CD4-positive, alpha-beta T cell treated with Interleukin-12 subunit alpha and Interleukin-12 subunit beta, for 1 hour (primary cell): ENCODE measurements at regions not wholly inside any gene's neighbourhood (a gene's known extent, or its start where the extent isn't known, plus 50 kb on each side); places are given as distances from the start of the nearest gene placed in this dataset.

ENCODE experiments used
- DNase-seq: peaks from one replicate; pipeline ENCODE4 v3.0.0-alpha.2; 2020

DNA sequence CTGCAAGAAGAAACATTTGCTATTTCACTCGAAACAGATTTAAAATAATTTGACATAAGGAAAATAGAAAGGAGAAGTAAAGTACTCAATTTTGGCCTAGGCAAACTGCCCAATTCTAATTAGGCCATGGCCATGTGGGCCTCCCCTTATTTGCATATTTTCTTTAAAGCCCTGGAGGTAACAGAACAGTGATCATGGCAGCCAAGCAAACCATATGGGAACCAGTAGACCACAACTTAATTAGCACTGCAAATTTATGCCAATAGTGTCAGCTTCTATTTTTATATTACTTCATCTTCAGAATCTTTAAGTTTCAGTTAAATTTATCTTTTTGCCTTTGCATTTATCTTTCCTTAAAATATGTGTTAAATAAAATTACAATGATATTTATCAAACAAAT is 63.3 kb upstream of the THSD7A start:
- no peak for DNase-seq

DNA sequence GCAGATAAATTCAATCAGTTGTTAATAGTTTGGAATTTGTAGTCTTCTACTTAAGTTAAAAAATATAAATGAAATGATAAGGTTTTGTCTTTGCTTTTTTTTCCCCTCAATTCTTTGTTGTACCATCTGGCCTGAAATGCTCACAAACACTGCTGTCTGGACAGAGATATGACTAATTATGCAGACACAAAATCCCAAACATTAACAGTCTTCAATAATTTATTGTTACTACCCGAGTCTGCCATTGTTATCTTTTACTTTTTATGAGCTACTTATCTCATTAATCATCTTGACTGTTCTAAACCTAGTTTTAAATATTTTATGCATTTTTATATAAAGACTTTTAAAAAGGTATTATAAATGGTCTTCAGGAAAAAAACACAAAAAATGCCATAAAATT is 64.7 kb upstream of the THSD7A start:
- DNase-seq: no peak

DNA sequence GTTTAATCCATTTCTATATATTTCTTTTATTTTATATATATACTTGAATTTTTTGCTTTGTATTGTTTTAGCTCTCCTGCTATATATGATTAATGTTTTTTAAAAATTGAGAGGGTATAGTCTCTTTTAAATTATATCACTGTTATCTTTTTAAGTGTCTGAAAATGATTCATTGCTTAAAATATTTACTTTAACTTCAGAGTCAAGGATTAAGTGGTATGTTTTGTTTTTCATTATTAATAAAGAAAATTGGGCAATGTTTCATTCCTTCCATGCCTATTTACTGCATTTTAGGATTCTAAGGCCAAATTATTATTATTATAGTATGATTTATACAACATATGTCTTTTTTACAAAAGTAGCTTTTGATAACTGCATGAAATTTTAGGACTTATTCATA is 67.2 kb upstream of the THSD7A start:
- DNase-seq: no peak

DNA sequence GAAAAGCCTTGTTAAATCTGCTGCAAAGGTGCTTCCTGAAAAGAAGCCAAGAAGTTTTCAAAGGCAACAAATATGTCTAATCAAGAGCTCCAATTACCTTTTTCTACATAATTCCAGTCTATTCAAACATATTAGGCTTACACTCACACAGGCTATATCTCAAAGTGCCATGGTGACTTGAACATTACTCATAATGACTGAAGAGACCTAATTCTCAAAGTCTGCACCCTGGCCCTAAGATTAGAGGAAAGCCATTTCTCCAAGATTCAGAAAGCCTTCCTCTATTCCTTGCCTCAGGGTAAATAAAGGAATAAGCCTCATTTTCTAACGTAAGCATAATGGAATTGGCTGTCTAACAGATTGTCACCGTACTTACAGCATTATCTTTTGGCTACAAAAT is 78.3 kb upstream of the THSD7A start:
- DNase-seq: no peak

DNA sequence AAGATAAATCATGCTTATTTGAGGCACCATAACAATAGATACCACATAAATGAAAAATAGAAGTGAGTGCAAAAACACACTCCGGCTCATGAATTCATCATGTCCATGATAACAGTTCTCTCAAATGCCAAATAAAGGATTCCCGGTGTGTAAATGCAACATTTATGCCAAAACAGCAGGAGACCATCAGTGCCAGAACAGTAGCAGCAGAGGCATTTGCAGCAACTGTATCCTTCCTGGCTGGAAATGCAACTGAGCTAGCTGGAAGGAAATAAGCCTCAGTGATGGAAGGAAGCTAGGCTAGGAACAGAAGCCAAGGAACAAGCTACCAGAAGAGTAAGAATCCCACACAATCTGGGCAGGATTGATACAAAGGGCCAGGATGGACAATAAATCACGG is 79.9 kb upstream of the THSD7A start:
- no peak for DNase-seq

DNA sequence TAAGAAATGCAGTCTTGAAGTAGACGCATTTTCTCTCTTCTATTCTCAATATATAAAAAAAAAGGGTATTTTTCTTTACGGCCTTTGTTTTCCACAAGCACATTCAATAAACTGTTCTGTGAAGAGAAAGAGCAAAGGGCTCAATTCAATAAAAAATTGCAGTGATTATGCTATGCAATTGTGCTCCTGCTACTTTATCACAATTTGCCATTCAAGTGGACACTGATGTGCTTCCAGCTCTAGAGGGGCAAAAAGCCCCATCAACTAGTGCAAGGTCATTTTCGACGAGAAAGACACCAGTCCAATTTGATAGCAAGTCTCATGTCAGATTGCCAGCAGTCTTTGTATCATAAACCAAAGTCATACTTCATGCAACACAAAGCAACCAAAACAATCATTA is 82.6 kb upstream of the THSD7A start:
- DNase-seq: no peak

DNA sequence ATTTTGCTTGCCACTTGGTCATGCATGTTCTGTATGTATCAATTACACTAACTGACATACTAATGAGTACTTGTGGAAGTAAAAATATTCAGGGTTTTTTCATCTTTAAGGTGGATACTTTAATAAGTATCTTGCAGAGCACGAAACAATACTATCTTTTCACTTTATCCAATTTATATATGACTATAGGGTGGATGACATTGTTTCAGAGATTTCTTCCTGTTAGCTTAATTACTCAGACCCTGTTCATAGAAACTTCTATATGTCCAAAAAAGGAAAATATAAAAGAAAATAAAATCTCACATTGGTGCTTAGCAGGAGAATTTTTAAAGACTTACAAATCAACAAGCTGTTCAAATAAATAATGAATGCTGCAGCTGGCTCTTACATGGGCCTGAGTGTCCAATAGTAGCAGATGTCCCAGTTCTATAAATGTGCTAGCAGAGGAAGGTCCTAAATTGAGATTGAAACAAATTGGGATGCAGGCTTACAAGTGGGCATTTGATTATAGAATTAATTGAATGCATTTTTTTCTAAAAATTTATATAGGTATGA is 91.5 kb upstream of the THSD7A start:
- no peak for DNase-seq

DNA sequence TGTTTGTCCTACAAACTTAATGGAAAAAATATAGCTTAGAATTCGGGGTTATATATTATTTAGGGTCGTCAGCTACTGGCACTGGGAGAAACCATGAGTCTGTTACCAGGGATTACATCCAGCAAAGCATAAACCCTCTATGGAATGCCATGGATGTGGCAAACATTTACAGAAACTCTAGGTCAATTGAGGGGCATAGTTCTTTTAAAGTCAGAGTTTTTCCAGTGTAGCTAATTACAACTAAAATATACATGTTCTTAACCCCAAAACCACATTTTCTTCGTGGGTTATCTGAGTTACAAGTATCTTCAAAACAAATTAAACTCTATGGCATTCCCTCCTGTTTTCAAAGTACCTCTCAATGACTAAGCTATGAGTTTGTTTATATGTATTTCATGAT is 99.3 kb upstream of the THSD7A start:
- no peak for DNase-seq

DNA sequence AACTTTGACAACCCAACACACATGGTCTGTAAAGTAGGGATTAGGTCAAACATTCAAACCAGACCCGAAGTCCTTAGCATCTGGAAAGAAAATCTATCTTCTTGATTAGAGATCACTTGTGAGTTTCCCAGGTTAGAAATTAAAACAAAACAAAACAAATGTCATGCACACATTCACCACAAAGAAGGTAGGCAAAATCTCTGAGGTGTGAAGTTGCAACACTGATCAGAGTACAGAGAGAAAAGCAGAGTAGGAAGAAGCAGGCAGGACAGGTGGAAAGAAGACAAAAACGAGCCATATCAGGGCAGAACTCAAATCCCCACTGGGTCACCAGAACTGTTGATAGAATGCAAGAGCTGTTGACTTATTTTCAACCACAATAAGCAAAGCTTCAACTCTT is 102.8 kb upstream of the THSD7A start:
- DNase-seq: no peak

DNA sequence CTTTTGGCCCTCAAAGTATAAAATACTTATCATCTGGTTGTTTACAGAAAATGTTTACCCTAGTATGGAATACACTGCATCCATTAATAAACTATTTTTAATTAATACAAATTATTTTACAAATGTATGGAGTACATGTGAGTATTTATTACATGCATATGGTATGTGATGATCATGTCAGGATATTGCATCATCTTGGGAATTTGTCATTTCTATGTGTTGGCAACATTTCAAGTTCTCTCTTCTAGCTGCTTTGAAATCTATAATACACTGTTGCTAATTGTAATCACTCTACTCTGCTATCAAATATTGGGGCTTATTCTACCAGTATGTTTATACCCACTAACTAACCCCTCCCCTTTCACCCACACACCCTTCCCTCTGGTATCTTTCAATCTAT is 103.9 kb upstream of the THSD7A start:
- no peak for DNase-seq

DNA sequence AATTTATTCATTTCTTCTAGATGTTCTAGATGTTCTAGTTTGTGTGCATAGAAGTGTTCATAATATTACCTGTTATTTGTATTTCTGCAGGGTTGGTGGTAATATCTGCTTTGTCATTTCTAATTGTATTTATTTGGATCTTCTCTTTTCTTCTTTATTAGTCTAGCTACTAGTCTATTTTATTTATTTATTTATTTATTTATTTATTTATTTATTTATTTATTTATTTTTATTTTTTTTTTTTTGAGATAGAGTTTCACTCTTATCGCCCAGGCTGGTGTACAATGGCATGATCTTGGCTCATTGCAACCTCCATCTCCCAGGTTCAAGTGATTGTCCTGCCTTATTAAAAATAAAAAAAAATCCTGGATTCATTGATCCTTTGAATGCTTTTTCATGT is 114.8 kb upstream of the THSD7A start:
- DNase-seq: no peak

DNA sequence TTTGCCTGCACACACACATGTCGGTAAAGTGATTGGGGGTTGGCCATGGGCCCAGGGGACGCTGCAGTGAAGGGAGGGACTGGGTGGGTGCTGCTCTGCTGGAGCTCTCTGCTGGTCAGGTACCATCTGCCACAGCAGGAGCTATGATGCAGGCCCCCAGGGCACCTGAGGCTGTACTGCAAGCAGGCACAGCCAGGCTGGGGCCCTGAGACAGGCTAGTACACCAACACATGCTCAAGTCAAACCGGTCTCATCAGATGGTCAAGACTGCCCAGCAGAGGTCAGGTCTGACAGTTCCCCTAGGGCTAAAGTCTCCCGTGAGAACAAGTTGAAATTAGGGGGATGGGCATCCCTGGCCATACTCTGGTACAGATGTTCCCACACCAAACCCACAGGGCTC is 118.3 kb upstream of the THSD7A start:
- no peak for DNase-seq

DNA sequence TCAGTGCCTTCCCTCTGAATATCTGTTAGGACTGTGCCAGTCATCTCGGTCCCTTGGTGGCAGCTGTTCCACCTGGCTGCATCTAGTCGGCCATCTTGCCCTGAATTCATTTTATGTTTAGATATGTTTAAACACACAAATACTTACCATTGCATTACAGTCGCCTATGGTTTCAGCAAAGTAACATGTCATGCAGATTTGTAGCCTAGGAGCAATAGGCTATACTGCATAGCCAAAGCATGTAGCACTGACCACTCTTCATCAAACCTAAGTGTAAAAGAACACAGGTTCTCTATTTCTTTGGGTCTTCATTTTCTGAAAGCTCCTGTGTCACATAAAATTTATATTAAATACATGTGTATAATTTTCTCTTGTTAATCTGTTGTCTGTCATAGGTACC is 118.9 kb upstream of the THSD7A start:
- DNase-seq: no peak

DNA sequence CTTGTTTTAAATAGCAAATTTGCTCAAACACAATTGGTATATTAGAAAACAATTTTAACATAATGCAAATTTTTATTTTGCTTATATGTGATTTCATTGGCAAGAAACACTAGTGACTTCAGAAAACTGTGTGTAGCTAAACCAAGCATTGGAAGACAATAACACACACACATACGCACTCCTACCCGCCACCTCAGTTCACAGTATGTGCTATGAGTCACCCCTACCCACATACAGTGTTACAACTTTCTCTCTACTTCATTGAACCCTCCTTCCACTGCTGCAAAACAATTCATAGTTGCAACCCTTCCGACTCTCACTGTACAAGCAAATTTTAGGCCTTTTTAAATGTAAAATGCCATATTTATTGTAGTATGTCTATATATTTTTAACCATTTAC is 119.9 kb upstream of the THSD7A start:
- DNase-seq: no peak

DNA sequence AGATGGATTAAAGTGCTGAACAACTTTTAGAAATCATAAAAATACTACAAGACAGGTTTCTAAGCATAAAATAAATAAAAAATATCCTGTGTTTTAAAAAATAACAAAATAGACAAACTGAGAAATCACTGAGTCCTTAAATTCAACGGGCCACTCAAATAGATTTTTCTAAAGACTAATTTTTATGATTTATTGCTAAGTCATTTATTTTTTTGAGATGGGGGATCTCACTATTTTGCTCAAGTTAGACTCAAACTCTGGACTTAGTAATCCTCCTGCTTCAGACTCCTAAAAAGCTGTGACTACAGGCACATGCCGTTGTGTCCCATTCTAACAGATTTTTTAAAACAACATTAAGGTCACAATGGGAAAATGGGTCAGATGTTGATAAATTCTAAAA is 121.0 kb upstream of the THSD7A start:
- no peak for DNase-seq

DNA sequence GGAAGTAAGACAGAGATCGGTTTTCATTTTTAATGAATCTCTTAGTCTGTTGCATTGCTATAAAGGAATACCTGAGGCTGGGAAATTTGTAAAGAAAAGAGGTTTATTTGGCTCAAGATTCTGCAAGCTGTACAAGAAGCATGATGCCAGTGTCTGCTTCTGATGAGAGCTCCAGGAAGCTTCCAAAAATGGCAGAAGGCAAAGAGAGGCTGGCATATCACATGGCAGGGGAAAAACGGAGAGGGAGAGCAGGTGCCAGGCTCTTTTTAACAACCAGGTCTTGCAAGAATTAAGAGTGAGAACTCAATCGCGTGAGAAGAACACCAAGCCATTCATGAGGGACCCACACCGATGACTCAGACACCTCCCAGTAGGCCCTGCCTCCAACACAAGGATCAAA is 125.0 kb upstream of the THSD7A start:
- DNase-seq: no peak

DNA sequence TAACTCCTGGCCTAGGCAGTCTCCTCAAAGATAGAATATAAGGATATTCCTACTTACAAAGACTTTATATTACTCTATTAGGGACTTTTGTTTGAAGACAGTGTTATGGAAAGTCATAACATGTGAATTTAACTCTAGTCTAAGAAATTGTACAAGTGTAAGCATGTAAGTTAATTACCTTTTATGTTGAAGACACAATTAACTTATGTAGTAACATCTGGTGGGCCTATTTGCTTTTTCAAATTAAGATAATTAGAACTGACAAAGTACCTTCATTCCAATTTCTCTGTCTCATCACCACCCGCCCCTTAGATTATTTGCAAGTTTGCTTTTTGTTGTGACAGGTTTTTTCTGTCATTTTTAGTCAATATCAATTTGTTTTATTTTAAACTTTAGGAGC is 126.0 kb upstream of the THSD7A start:
- no peak for DNase-seq

DNA sequence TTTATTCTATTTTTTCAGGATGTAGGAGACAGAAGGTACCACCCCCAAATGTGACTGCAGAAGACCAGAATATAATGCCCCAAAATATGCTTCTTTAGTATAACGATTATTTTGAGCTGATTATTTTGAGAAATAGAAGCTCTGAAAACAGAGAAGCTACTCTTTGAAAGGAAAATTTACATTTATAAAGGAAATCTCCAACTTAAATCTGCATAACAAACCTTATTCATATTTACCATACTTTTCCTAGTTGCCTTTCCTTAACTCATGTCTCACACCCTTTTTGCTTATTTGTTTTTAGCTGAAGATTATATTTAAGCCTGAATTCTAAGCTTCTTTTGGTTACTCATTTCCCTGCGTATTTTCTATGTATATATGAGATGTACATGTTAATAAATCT is 127.1 kb upstream of the THSD7A start:
- DNase-seq: no peak

DNA sequence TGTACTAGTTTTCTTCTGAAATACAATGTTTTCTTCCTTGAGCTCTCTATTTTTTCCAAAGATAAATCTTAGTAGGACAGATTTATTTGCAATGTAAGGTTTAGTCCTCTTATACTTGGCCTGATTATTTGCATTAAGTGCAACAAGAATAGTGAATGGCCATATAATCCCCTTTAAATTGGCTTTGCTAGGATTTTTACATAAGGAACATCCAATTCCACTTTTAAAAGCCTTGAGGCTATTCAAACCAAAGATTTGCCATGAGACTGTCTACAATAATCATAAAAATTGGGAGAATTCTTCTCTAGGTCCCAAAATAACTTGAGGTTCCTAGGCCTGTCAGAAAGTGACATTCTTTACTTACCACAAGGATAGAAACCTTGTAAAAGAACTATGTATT is 128.6 kb upstream of the THSD7A start:
- no peak for DNase-seq

DNA sequence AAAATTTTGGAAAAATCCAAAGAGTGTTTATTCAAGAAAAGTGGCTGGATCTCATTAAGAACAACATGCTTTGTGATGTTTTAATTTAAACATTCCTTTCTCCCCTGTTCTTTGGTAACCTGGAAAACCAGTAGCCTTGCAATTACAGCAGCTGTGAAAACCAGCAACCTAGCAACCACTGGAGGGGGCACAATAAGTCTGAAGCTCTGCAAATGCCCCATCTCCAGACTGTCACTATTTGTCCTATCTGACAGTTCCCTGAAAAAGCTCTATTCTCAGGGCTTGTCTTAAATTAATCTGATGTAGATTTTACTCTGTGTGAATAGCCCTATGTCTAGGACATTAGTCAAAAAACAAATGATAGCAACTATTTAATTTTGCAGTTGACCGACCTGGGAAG is 137.6 kb upstream of the THSD7A start:
- DNase-seq: no peak

DNA sequence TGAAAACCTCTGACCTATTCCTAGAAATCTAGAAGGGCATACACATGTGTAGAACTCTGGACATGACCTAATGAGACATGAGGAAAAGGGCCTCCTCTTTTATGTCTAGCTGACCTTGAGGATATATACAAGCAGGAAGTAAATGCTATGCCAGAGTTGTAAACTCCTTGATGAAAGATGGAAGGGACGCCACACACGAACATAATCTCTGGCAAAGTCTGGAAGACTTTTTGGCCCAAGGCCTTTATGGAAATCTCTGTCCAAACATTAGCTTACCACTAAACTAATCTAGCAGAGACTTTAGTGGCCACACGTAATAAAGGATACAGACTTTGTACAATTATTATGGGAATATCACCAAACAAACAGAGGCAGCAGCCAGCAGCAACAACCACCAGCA is 138.1 kb upstream of the THSD7A start:
- DNase-seq: no peak

DNA sequence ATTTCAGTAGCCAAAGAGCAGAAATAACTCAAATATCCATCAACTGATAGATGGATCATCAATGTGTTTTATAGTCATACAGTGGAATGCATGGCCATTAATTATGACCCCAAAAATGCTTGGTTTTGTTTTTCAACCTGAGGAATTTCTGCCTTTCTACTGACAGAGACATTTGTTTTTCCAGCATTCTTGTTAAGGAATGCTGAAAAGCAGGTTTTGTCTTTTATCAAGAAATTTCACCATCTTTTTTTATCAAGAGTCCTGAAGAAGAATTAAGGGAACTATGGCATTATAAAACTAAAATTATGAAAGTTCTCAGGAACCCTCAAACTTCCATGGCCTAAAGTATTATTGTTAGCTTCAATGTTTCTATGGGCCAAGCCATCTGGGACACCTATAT is 153.4 kb upstream of the THSD7A start:
- DNase-seq: no peak

DNA sequence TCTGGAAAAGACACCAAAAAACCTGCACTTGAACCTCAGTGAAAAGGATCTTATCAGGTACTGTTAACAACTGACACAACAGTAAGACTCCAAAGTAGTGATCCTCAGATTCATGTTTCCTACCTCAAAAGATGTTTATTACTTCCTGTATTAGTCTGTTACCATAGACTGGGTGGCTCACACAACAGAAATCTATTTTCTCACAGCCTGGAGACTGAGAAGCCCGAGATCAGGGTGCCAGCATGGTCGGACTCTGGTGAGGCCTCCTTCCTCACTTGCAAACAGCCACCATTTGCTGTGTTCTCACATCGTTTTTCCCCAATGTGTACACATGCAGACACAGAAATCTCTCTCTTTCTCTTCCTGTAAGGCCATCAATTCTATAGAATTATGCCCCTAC is 154.0 kb upstream of the THSD7A start:
- DNase-seq: no peak

DNA sequence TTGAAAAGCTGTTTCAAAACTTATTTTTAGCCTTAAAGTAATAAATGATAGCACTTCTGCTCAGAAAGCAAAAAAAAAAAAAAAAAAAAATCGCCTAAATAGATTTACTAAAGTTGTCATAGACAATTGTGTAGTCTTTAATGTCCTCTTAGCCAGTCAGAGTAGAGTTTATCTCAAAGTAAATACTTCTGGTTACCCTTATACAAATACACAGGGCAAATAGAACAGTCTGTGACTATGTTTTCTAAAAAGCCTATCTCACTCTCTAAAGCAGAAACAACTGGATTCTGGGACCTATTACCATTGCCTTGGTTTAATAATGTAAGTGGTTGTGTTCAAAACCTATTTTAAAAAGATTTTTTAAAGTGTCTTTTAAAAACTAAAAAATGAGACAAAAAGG is 156.2 kb upstream of the THSD7A start:
- DNase-seq: no peak

DNA sequence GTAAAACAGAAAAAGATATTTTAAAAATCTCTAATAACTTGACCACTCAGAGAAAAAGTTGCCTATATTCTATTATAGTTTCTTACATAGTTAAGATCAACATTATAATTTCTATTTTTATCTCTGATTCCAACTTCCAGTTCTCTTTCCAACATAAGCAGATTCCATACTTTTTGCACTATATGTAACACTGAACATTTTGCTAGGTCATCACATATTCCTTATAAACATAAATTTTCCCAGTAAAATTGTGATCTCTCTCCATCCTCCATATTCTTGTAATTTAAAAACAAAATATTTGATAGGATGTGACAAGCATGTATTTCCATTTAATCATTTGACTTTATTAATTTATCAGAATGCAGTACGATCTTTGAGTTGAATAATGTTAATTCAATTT is 170.4 kb upstream of the THSD7A start:
- DNase-seq: no peak

DNA sequence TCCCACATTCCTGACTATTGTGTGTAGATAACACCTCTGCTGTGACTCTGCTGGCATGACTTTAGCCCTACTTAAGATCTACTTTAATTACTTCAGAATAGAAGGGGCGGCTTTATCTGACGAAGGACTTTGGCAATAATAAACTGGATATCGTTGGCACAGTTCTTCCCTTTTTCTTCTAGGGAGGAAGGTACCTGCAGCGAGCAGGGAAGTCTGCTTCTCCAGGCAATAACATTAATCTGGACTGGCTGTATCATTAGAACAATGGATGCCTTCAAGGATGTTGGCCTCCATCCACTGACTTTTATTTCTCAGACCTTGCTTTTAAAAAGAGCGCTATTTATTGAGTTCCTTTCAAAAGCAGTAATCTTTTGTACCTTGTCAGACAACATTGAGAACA is 172.6 kb upstream of the THSD7A start:
- no peak for DNase-seq
